SK-N-SH (cell line): ENCODE measurements at regions not wholly inside any gene's neighbourhood (a gene's known extent, or its start where the extent isn't known, plus 50 kb on each side); places are given as distances from the start of the nearest gene placed in this dataset.

Source experiments
- CTCF ChIA-PET: fragments of 300-600, 350-600 bp; formaldehyde crosslinking; extraction: SDS; loops from one replicate; lab custom pipeline; 2021; lab: Yijun Ruan, JAX
- POLR2A ChIA-PET: fragments of 350-600 bp; sonication (Branson Sonifier 250); formaldehyde crosslinking; extraction: SDS; loops from one replicate; lab custom pipeline; 2020; ENCODE audit warnings: antibody characterized with exemption, inconsistent platforms; lab: Yijun Ruan, JAX
- DNase-seq: peaks from one replicate; pipeline ENCODE4 v3.0.0; 2012
- H2AFZ ChIP-seq: fragments of 200-600 bp; sonication (generic); 2 replicates; pipeline ENCODE4 v1.8.1; 2016; ENCODE audit warnings: antibody characterized with exemption, mild to moderate bottlenecking, low read depth
- H3F3A ChIP-seq: fragments of 200-600 bp; sonication (generic); replicated peaks from 2 replicates; pipeline ENCODE3; 2016; ENCODE audit warnings: antibody characterized with exemption, mild to moderate bottlenecking; ENCODE audit not compliant: insufficient read depth
- H3K27ac ChIP-seq, 2 experiments: fragments of 200-500 bp in 1 of 2; fragments of 200-600 bp in 1 of 2; sonication (Bioruptor generic) in 1 of 2; sonication (generic), shearing (Covaris generic) in 1 of 2; 2 replicates each; pipeline versions ENCODE4 v1.5.1 to v1.6.1; 2014 to 2016; ENCODE audit warnings: low read depth in 2 of 2, inconsistent platforms in 1 of 2, low read length in 1 of 2, mild to moderate bottlenecking in 1 of 2, mixed read lengths in 1 of 2
- H3K27me3 ChIP-seq: fragments of 200-600 bp; sonication (generic), shearing (Covaris generic); 2 replicates; pipeline ENCODE4 v1.6.1; 2016; ENCODE audit warnings: mixed run types; ENCODE audit not compliant: insufficient read depth
- H3K36me3 ChIP-seq, 2 experiments: fragments of 200-500 bp in 1 of 2; fragments of 200-600 bp in 1 of 2; sonication (Bioruptor generic) in 1 of 2; sonication (generic) in 1 of 2; replicated peaks in 1 of 2; 2 replicates each; pipeline versions ENCODE3 to v1.5.1; 2014 to 2016; ENCODE audit warnings: low read length in 1 of 2, mild to moderate bottlenecking in 1 of 2; ENCODE audit not compliant: insufficient read depth in 2 of 2, control insufficient read depth in 1 of 2
- H3K4me1 ChIP-seq, 2 experiments: fragments of 200-500 bp in 1 of 2; fragments of 200-600 bp in 1 of 2; sonication (Bioruptor generic) in 1 of 2; sonication (generic), shearing (Covaris generic) in 1 of 2; 2 replicates each; pipeline versions ENCODE4 v1.5.1 to v1.6.1; 2014 to 2016; ENCODE audit warnings: low read depth in 1 of 2, low read length in 1 of 2, mixed run types in 1 of 2; ENCODE audit not compliant: insufficient read depth in 2 of 2, control insufficient read depth in 1 of 2
- H3K4me2 ChIP-seq: fragments of 200-600 bp; sonication (generic), shearing (Covaris generic); 2 replicates; pipeline ENCODE4 v1.6.1; 2017; ENCODE audit warnings: mixed run types
- H3K4me3 ChIP-seq, 2 experiments: fragments of 200-500 bp in 1 of 2; fragments of 200-600 bp in 1 of 2; sonication (Bioruptor generic) in 1 of 2; sonication (generic), shearing (Covaris generic) in 1 of 2; 2 replicates each; pipeline versions ENCODE4 v1.5.1 to v1.8.1; 2014 to 2016; ENCODE audit warnings: low read depth in 2 of 2, inconsistent platforms in 1 of 2, low read length in 1 of 2, mild to moderate bottlenecking in 1 of 2, mixed read lengths in 1 of 2, moderate library complexity in 1 of 2
- H3K79me2 ChIP-seq: fragments of 200-600 bp; sonication (generic); 2 replicates; pipeline ENCODE4 v1.8.1; 2017; ENCODE audit warnings: mild to moderate bottlenecking; ENCODE audit not compliant: insufficient read depth
- H3K9ac ChIP-seq: fragments of 200-600 bp; sonication (generic); 2 replicates; pipeline ENCODE4 v1.6.1; 2017; ENCODE audit warnings: mixed run types
- H3K9me2 ChIP-seq: fragments of 200-600 bp; sonication (generic); 2 replicates; pipeline ENCODE4 v1.6.1; 2017; ENCODE audit warnings: mixed run types
- H3K9me3 ChIP-seq: fragments of 200-600 bp; sonication (generic); 2 replicates; pipeline ENCODE4 v1.6.1; 2017; ENCODE audit warnings: mixed run types, mild to moderate bottlenecking, moderate library complexity
- H4K20me1 ChIP-seq: fragments of 200-600 bp; sonication (generic); 2 replicates; pipeline ENCODE4 v1.6.1; 2017; ENCODE audit warnings: mild to moderate bottlenecking, mixed run types; ENCODE audit not compliant: insufficient read depth
- CTCF ChIP-seq: fragments of 200-600 bp; sonication (generic); IDR thresholded peaks from 2 replicates; pipeline ENCODE4 v1.6.1; 2017; ENCODE audit warnings: antibody characterized with exemption, mild to moderate bottlenecking, moderate library complexity
- EP300 ChIP-seq, 2 experiments: IDR thresholded peaks; 2 replicates each; pipeline versions ENCODE4 v1.4.0 to v1.6.1; 2012; ENCODE audit warnings: borderline replicate concordance in 1 of 2, low read depth in 1 of 2, low read length in 1 of 2
- FOSL2 ChIP-seq: IDR thresholded peaks from 2 replicates; pipeline ENCODE4 v1.4.0; 2012; ENCODE audit warnings: low read depth, mild to moderate bottlenecking, moderate library complexity, borderline replicate concordance
- MAX ChIP-seq: IDR thresholded peaks from 2 replicates; pipeline ENCODE4 v1.4.0; 2012; ENCODE audit warnings: low read depth
- MEF2A ChIP-seq: IDR thresholded peaks from 2 replicates; pipeline ENCODE4 v1.4.0; 2012; ENCODE audit warnings: low read depth, borderline replicate concordance
- RAD21 ChIP-seq: IDR thresholded peaks from 2 replicates; pipeline ENCODE4 v1.6.1; 2012; ENCODE audit warnings: mild to moderate bottlenecking, low read length
- TCF12 ChIP-seq: IDR thresholded peaks from 2 replicates; pipeline ENCODE4 v1.4.0; 2012
- USF1 ChIP-seq: IDR thresholded peaks from 2 replicates; pipeline ENCODE4 v1.4.0; 2012; ENCODE audit warnings: low read depth, borderline replicate concordance
- USF2 ChIP-seq: fragments of 150-350 bp; IDR thresholded peaks from 2 replicates; pipeline ENCODE4 v1.6.1; 2017; ENCODE audit warnings: antibody characterized with exemption, low read length, low read depth, borderline replicate concordance
- WGBS: methylation state at CpG from one replicate; pipeline ENCODE4 v1.1.6; 2017; ENCODE audit warnings: low lambda C conversion rate; 5-methylcytosine and 5-hydroxymethylcytosine counted together
- TF ChIP-seq, protein P1 (sequence below): IDR thresholded peaks from 2 replicates; pipeline ENCODE4; 2012

GRCh38 chr6:148203281-148203925 is 139.2 kb upstream of the SASH1 start:
- no peaks in the 10 kb centered on the region for H3K36me3 ChIP-seq
- CTCF ChIA-PET: interaction anchor here (0.7 kb wide), 1 partner anchor 26 kb away, joined by 3 read pairs; no protein-coding TSS in a partner anchor
- 30% methylated on average over 9 of the region's 9 CpGs for WGBS
- H3K79me2 ChIP-seq: no peaks in the 10 kb centered on the region
- H3K9me2 ChIP-seq: no peaks in the 10 kb centered on the region
- 0 out of 4 replicates have a peak overlapping the region, but pooled peaks of 1 of the 2 experiments have one; percentile 12 for H3K27ac ChIP-seq
- no peaks in the 10 kb centered on the region for H3K4me1 ChIP-seq
- no peak for TF ChIP-seq USF1
- no peak for TF ChIP-seq MAX
- TF ChIP-seq, all 33 proteins: peak for 0
- POLR2A ChIA-PET: no interaction called here
- no peak overlapping the region for H3K9ac ChIP-seq
- H3K4me3 ChIP-seq: no peak overlapping the region
- H3K27me3 ChIP-seq: no peaks in the 10 kb centered on the region
- H3F3A ChIP-seq: peaks cover 12% of the 10 kb centered on the region
- no peaks in the 10 kb centered on the region for H4K20me1 ChIP-seq
- no peak overlapping the region for H3K4me2 ChIP-seq
- DNase-seq: no peak
- no peaks in the 10 kb centered on the region for H3K9me3 ChIP-seq
- H2AFZ ChIP-seq: 0 out of 2 replicates have a peak overlapping the region, but pooled peaks have one; percentile 32

DNA sequence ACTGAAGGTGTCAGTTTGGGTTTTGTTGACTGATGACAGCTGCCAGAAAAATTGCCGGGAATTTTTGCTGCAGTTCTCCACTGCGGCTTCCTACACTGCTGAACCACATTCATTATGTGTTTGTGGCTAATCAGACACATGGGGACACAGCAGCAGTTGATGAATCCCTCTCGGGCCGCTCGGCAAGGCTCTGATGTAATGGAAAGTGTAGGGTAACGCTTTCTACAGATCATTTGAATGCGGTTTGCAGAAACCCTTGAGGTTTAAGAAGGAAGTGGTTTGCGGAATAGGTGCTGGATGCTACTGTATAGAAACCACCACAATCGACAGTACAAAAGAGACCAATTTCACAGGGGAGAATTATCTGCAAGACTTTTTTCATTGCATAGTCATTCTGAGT is 138.7 kb upstream of the SASH1 start:
- Histone ChIP-seq H3K79me2 (no peaks in the 10 kb centered on the region), H3K27me3 (no peaks in the 10 kb centered on the region), H3K4me3 (no peak overlapping the region), H3K4me1 (no peaks in the 10 kb centered on the region), H3K36me3 (no peaks in the 10 kb centered on the region), H3K9me3 (no peaks in the 10 kb centered on the region), H3K9ac (no peak overlapping the region), H3K4me2 (no peak overlapping the region), H4K20me1 (no peaks in the 10 kb centered on the region), H3F3A (peaks cover 12% of the 10 kb centered on the region), H3K9me2 (no peaks in the 10 kb centered on the region), H2AFZ (0 out of 2 replicates have a peak overlapping the region, but pooled peaks have one; percentile 32), H3K27ac (0 out of 4 replicates have a peak overlapping the region, but pooled peaks of 1 of the 2 experiments have one; percentile 12)
- ChIA-PET CTCF (no interaction called here), POLR2A (no interaction called here)
- WGBS: 28% methylated on average over 9 of the region's 9 CpGs
- TF ChIP-seq MAX (peak; percentile 13; the same call in 1 of the 2 replicates), CTCF (no peak), EP300 (IDR thresholded peaks at IDR 0.05; ENCODE audit: borderline replicate concordance in 1 of 2, low read depth in 1 of 2, low read length in 1 of 2) (no peak), FOSL2 (peak; percentile 21; the same call in 1 of the 2 replicates), USF2 (no peak), TCF12 (0 out of 2 replicates have a peak, but pooled peaks have one; percentile 20), MEF2A (no peak), RAD21 (no peak), USF1 (no peak)
- TF ChIP-seq, protein P1, sequence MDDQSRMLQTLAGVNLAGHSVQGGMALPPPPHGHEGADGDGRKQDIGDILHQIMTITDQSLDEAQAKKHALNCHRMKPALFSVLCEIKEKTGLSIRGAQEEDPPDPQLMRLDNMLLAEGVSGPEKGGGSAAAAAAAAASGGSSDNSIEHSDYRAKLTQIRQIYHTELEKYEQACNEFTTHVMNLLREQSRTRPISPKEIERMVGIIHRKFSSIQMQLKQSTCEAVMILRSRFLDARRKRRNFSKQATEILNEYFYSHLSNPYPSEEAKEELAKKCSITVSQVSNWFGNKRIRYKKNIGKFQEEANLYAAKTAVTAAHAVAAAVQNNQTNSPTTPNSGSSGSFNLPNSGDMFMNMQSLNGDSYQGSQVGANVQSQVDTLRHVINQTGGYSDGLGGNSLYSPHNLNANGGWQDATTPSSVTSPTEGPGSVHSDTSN: peak; percentile 18
- no peak for DNase-seq
